H54 (cell line): ENCODE measurements at regions not wholly inside any gene's neighbourhood (a gene's known extent, or its start where the extent isn't known, plus 50 kb on each side); places are given as distances from the start of the nearest gene placed in this dataset.

Experiments
- DNase-seq: peaks from one replicate; pipeline ENCODE4 v3.0.0; 2011; ENCODE audit warnings: low spot score, mixed read lengths; ENCODE audit not compliant: insufficient read length
- FAIRE-seq: peaks from 3 replicates; lab custom pipeline; 2011; peaks lifted over from hg19 to GRCh38; lab: Jason Lieb, UNC
- POLR2A ChIP-seq: IDR thresholded peaks from 2 replicates; pipeline ENCODE4 v1.6.1; 2011; ENCODE audit warnings: low read depth, mild to moderate bottlenecking, low read length

- DNase-seq (no peak), FAIRE-seq (no peak)
- TF ChIP-seq POLR2A: no peak
Measured at GRCh38 chr16:63850979-63851378, 1270.9 kb downstream of the CDH11 start.

GRCh38 chr16:63841271-63841670, 1280.6 kb downstream of the CDH11 start:
- no peak for FAIRE-seq
- no peak for DNase-seq
- TF ChIP-seq POLR2A: no peak

GRCh38 chr16:63830061-63830460, 1291.8 kb downstream of the CDH11 start:
- no peak for FAIRE-seq
- no peak for DNase-seq
- no peak for TF ChIP-seq POLR2A

- DNase-seq (no peak), FAIRE-seq (no peak)
- TF ChIP-seq POLR2A: no peak
Measured at GRCh38 chr16:63822818-63823217, 1299.0 kb downstream of the CDH11 start.

- TF ChIP-seq POLR2A: no peak
- FAIRE-seq: no peak
Measured at GRCh38 chr16:63816276-63816675, 1305.6 kb downstream of the CDH11 start.

GRCh38 chr16:63813862-63814261, 1308.0 kb downstream of the CDH11 start:
- DNase-seq (no peak), FAIRE-seq (no peak)
- no peak for TF ChIP-seq POLR2A

More at GRCh38 chr16:63816276-63816675, 1305.6 kb downstream of the CDH11 start:
- DNase-seq: no peak

GRCh38 chr16:63808730-63809129, 1313.1 kb downstream of the CDH11 start:
- no peak for TF ChIP-seq POLR2A
- DNase-seq: no peak
- no peak for FAIRE-seq

- DNase-seq (no peak), FAIRE-seq (no peak)
- no peak for TF ChIP-seq POLR2A
Measured at GRCh38 chr16:63806794-63807506, 1314.9 kb downstream of the CDH11 start.

GRCh38 chr16:63804126-63804525, 1317.7 kb downstream of the CDH11 start:
- no peak for FAIRE-seq
- no peak for TF ChIP-seq POLR2A
- DNase-seq: no peak

GRCh38 chr16:63789603-63790002, 1332.3 kb downstream of the CDH11 start:
- FAIRE-seq: no peak
- no peak for DNase-seq
- TF ChIP-seq POLR2A: no peak

- FAIRE-seq (no peak), DNase-seq (no peak)
- no peak for TF ChIP-seq POLR2A
Measured at GRCh38 chr16:63787014-63787413, 1334.8 kb downstream of the CDH11 start.

- no peak for TF ChIP-seq POLR2A
- DNase-seq (no peak), FAIRE-seq (no peak)
Measured at GRCh38 chr16:63785170-63785569, 1336.7 kb downstream of the CDH11 start.

- TF ChIP-seq POLR2A: no peak
- no peak for FAIRE-seq
- DNase-seq: no peak
Measured at GRCh38 chr16:63776437-63776836, 1345.4 kb downstream of the CDH11 start.

GRCh38 chr16:63776034-63776433, 1345.8 kb downstream of the CDH11 start:
- FAIRE-seq (no peak), DNase-seq (no peak)
- TF ChIP-seq POLR2A: no peak

GRCh38 chr16:63774302-63774701, 1347.6 kb downstream of the CDH11 start:
- DNase-seq (no peak), FAIRE-seq (no peak)
- no peak for TF ChIP-seq POLR2A
